MCF 10A (cell line): ENCODE measurements at regions not wholly inside any gene's neighbourhood (a gene's known extent, or its start where the extent isn't known, plus 50 kb on each side); places are given as distances from the start of the nearest gene placed in this dataset.
A peak's percentile ranks its signal among the peaks of the same experiment; 100 is the strongest.

ENCODE experiments used
- BruUV-seq: library from RNA; stranded (reverse); fragments of 400-500 nt; replicated peaks from 2 replicates; lab custom pipeline; 2021; lab: Mats Ljungman, UMichigan
- CTCF ChIA-PET: fragments of 300-600 bp; sonication (Branson Sonifier 250); formaldehyde crosslinking; extraction: SDS; loops from one replicate; lab custom pipeline; 2021; ENCODE audit warnings: antibody characterized with exemption, inconsistent platforms; lab: Yijun Ruan, JAX
- POLR2A ChIA-PET: fragments of 300-600, 350-650 bp; sonication (Branson Sonifier 250); formaldehyde crosslinking; extraction: SDS; loops from one replicate; lab custom pipeline; 2020; ENCODE audit warnings: antibody characterized with exemption, inconsistent platforms; lab: Yijun Ruan, JAX
- DNase-seq: peaks from one replicate; pipeline ENCODE4 v3.0.0-alpha.2; 2018; ENCODE audit not compliant: unreplicated experiment
- H3K27ac Mint-ChIP-seq: one replicate; pipeline ENCODE4 v1.8.0; 2022; ENCODE audit warnings: mild to moderate bottlenecking, low read depth, mixed read lengths; ENCODE audit not compliant: unreplicated experiment
- H3K27me3 Mint-ChIP-seq: one replicate; pipeline ENCODE4 v1.8.0; 2022; ENCODE audit warnings: mixed read lengths; ENCODE audit not compliant: insufficient read depth, unreplicated experiment
- H3K36me3 Mint-ChIP-seq: one replicate; pipeline ENCODE4 v1.8.0; 2022; ENCODE audit warnings: mild to moderate bottlenecking, moderate library complexity, mixed read lengths; ENCODE audit not compliant: insufficient read depth, unreplicated experiment
- H3K4me1 Mint-ChIP-seq: one replicate; pipeline ENCODE4 v1.8.0; 2022; ENCODE audit warnings: mixed read lengths; ENCODE audit not compliant: insufficient read depth, unreplicated experiment
- H3K4me3 Mint-ChIP-seq: one replicate; pipeline ENCODE4 v1.8.0; 2022; ENCODE audit warnings: mild to moderate bottlenecking, moderate library complexity, mixed read lengths; ENCODE audit not compliant: unreplicated experiment
- H3K9me3 Mint-ChIP-seq: one replicate; pipeline ENCODE4 v1.8.0; 2022; ENCODE audit warnings: mixed read lengths; ENCODE audit not compliant: unreplicated experiment
- CTCF ChIP-seq: fragments of 200-600 bp; IDR thresholded peaks from one replicate; pipeline ENCODE4 v1.8.0; 2022; ENCODE audit warnings: antibody characterized with exemption, mild to moderate bottlenecking; ENCODE audit not compliant: unreplicated experiment
- intact Hi-C: fragments of 100-400 bp; cut with micrococcal nuclease; formaldehyde crosslinking; loops from 2 replicates; pipeline ENCODE4 v1.14.1; 2022

GRCh38 chr10:28058746-28059145, 59.9 kb upstream of the ODAD2 start:
- H3K4me3 Mint-ChIP-seq, result no peak overlapping the region
- no peaks in the 10 kb centered on the region for H3K9me3 Mint-ChIP-seq
- CTCF ChIA-PET, result no interaction called here
- no peaks in the 10 kb centered on the region for H3K27me3 Mint-ChIP-seq
- H3K4me1 Mint-ChIP-seq, result peaks cover 25% of the 10 kb centered on the region
- BruUV-seq, result no TSS peak
- intact Hi-C loops, result no loop called here
- TF ChIP-seq CTCF, result no peak
- DNase-seq, result no peak
- POLR2A ChIA-PET, result no interaction called here
- H3K36me3 Mint-ChIP-seq, result peaks cover 11% of the 10 kb centered on the region
- no peak overlapping the region for H3K27ac Mint-ChIP-seq

GRCh38 chr10:28054228-28054860, 55.5 kb upstream of the ODAD2 start:
- no peaks in the 10 kb centered on the region for H3K27me3 Mint-ChIP-seq
- intact Hi-C loops, result loop anchor here (5.0 kb wide), 1 partner anchor 63 kb away; no protein-coding TSS in a partner anchor

GRCh38 chr10:28049286-28049685, 50.4 kb upstream of the ODAD2 start:
- no peak for DNase-seq
- H3K4me1 Mint-ChIP-seq, result peaks cover 4% of the 10 kb centered on the region
- intact Hi-C loops, result no loop called here
- CTCF ChIA-PET, result no interaction called here
- POLR2A ChIA-PET, result no interaction called here
- H3K36me3 Mint-ChIP-seq, result no peaks in the 10 kb centered on the region
- no peak overlapping the region for H3K4me3 Mint-ChIP-seq
- H3K27me3 Mint-ChIP-seq, result no peaks in the 10 kb centered on the region
- H3K9me3 Mint-ChIP-seq, result no peaks in the 10 kb centered on the region
- H3K27ac Mint-ChIP-seq, result no peak overlapping the region
- BruUV-seq, result no TSS peak
- no peak for TF ChIP-seq CTCF

More at GRCh38 chr10:28054228-28054860, 55.5 kb upstream of the ODAD2 start:
- Mint-ChIP-seq H3K4me1 (peaks cover 25% of the 10 kb centered on the region), H3K9me3 (no peaks in the 10 kb centered on the region), H3K4me3 (peak overlapping the region; percentile 24), H3K36me3 (peaks cover 6% of the 10 kb centered on the region), H3K27ac (peak overlapping the region; percentile 89)
- no TSS peak for BruUV-seq
- no peak for TF ChIP-seq CTCF
- ChIA-PET POLR2A (interaction anchor here (0.7 to 1.8 kb wide), 3 partner anchors 24 to 554 kb away, joined by 3 to 4 read pairs (median 3); no protein-coding TSS in a partner anchor), CTCF (interaction anchor here (0.6 to 1.0 kb wide), 3 partner anchors 128 to 189 kb away, joined by 3 read pairs; no protein-coding TSS in a partner anchor)
- DNase-seq, result peak; percentile 78
